ENCODE measurements at regions not wholly inside any gene's neighbourhood (a gene's known extent, or its start where the extent isn't known, plus 50 kb on each side); places are given as distances from the start of the nearest gene placed in this dataset.

- no peak overlapping the region for H3K4me3 Mint-ChIP-seq
- H3K9me3 Mint-ChIP-seq, result peaks cover 25% of the 10 kb centered on the region
- TF ChIP-seq, protein P1, sequence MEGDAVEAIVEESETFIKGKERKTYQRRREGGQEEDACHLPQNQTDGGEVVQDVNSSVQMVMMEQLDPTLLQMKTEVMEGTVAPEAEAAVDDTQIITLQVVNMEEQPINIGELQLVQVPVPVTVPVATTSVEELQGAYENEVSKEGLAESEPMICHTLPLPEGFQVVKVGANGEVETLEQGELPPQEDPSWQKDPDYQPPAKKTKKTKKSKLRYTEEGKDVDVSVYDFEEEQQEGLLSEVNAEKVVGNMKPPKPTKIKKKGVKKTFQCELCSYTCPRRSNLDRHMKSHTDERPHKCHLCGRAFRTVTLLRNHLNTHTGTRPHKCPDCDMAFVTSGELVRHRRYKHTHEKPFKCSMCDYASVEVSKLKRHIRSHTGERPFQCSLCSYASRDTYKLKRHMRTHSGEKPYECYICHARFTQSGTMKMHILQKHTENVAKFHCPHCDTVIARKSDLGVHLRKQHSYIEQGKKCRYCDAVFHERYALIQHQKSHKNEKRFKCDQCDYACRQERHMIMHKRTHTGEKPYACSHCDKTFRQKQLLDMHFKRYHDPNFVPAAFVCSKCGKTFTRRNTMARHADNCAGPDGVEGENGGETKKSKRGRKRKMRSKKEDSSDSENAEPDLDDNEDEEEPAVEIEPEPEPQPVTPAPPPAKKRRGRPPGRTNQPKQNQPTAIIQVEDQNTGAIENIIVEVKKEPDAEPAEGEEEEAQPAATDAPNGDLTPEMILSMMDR (IDR thresholded peaks at IDR 0.05; ENCODE audit: unreplicated experiment in 3 of 3), result no peak
- peaks cover 45% of the 10 kb centered on the region for H3K4me1 Mint-ChIP-seq
- no peak overlapping the region for H3K27ac Mint-ChIP-seq
- peaks cover 4% of the 10 kb centered on the region for H3K36me3 Mint-ChIP-seq (ENCODE audit: low read depth)
- H3K27me3 Mint-ChIP-seq (ENCODE audit: low read depth), result peaks cover 1% of the 10 kb centered on the region
Measured at GRCh38 chr14:58951143-58951542, 237.3 kb upstream of the DAAM1 start.

GRCh38 chr14:58954052-58954451 is 234.4 kb upstream of the DAAM1 start:
- peaks cover 4% of the 10 kb centered on the region for H3K27me3 Mint-ChIP-seq (ENCODE audit: low read depth)

DNA sequence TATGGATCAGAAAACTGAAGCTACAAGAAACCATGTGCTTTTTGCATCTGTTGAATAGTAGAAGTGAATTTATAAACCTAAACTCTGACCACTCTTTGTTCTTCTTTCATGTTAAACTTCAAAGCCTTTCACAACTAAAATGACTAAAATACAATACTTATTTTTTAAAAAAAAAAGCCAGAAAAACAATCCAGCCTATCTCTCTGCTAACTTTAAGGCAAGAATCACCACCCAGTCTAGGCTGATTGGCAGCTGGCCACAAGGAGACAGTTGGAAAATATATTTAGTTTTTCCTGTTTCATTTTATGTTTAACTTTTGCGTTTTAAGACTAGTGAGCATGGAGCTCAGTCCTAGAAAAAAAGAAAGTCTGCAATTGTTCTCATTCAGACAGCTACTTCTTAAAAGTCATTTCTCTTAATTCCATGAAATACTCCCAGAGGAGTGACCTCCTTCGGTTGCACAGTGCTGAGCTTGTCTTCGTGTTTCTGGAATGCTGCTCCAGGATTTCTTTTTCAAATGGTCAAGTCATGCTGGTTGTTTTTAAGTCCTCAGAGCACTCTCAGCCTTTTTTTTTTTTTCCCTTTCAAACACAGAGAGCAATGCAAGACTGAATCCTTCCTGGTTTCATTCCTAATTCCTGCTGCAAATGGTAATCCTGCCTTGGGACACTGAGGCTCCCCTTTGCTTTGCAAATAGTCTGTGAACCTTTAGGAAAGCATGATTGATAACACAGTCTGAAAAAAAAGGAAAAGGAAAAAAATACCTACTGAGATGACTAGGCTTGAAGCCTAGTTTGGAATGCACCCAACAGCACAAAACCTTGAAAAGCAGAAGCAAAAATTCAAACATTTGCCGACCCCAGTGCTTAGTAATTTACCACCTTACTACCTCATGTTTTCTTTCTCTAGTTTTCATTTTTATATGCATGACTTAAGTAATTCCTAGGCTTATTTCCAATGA is 233.3 kb upstream of the DAAM1 start:
- peaks cover 4% of the 10 kb centered on the region for H3K27me3 Mint-ChIP-seq (ENCODE audit: low read depth)
- TF ChIP-seq, protein P1 (IDR thresholded peaks at IDR 0.05; ENCODE audit: unreplicated experiment in 3 of 3), result no peak
- peak overlapping the region; percentile 75 to 94 (median 85) for H3K27ac Mint-ChIP-seq
- peak overlapping the region in 1 of 3 experiments; percentile 40 for H3K4me3 Mint-ChIP-seq
- peaks cover 4% of the 10 kb centered on the region for H3K36me3 Mint-ChIP-seq (ENCODE audit: low read depth)
- H3K9me3 Mint-ChIP-seq, result peaks cover 33% of the 10 kb centered on the region
- H3K4me1 Mint-ChIP-seq, result peaks cover 35% of the 10 kb centered on the region

More at GRCh38 chr14:58954052-58954451, 234.4 kb upstream of the DAAM1 start:
- H3K27ac Mint-ChIP-seq, result peak overlapping the region; percentile 75 to 94 (median 85)
- H3K4me3 Mint-ChIP-seq, result no peak overlapping the region
- H3K9me3 Mint-ChIP-seq, result peaks cover 35% of the 10 kb centered on the region
- TF ChIP-seq, protein P1 (IDR thresholded peaks at IDR 0.05; ENCODE audit: unreplicated experiment in 3 of 3), result no peak
- peaks cover 35% of the 10 kb centered on the region for H3K4me1 Mint-ChIP-seq
- peaks cover 4% of the 10 kb centered on the region for H3K36me3 Mint-ChIP-seq (ENCODE audit: low read depth)

GRCh38 chr14:58961045-58961731 is 227.3 kb upstream of the DAAM1 start:
- TF ChIP-seq, protein P1 (IDR thresholded peaks at IDR 0.05; ENCODE audit: unreplicated experiment in 3 of 3), result no peak
- Mint-ChIP-seq H3K9me3 (peaks cover 11% of the 10 kb centered on the region), H3K4me1 (peaks cover 21% of the 10 kb centered on the region), H3K27ac (peak overlapping the region in 2 of 3 experiments; percentile 85 to 94), H3K4me3 (no peak overlapping the region), H3K27me3 (ENCODE audit: low read depth) (peaks cover 2% of the 10 kb centered on the region), H3K36me3 (ENCODE audit: low read depth) (no peaks in the 10 kb centered on the region)

DNA sequence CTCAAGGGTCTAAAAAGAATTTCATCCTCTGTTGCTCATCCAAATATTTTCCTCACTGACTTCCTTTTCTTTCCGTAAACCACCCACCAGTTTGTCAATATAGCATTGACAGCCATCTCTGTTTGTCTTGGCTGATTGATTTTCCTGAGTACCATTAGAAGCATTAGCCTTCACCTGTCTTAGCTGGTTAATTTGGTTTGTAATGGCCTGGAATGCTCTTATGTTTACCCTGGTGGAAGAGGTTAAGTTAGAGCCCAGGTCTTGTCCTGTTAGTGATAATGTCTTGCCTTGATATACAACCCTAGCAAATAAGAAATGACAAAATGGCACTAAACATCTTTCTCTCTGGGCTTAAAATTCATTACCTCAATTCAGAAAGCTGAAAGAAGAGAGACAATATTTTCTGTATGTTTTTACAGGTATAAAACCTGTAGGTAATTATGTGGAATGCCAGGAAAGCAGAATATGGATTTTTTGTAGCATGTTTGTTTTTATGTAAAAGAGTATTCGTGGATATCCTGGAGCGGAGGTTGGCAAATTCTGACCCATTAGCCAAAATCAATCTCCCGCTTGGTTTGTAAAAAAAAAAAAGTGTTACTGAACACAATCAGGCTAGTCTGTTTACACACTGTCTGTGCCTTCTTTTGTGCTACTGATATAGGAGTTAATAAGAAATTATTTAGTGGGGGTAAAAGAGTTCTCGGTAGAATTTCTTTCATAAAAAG is 224.4 kb upstream of the DAAM1 start:
- no peaks in the 10 kb centered on the region for H3K9me3 Mint-ChIP-seq
- TF ChIP-seq, protein P1 (IDR thresholded peaks at IDR 0.05; ENCODE audit: unreplicated experiment in 3 of 3), result no peak
- no peaks in the 10 kb centered on the region for H3K27me3 Mint-ChIP-seq (ENCODE audit: low read depth)
- H3K4me3 Mint-ChIP-seq, result no peak overlapping the region
- no peaks in the 10 kb centered on the region for H3K36me3 Mint-ChIP-seq (ENCODE audit: low read depth)
- peaks cover 27% of the 10 kb centered on the region for H3K4me1 Mint-ChIP-seq
- no peak overlapping the region for H3K27ac Mint-ChIP-seq
